ENCODE measurements at regions not wholly inside any gene's neighbourhood (a gene's known extent, or its start where the extent isn't known, plus 50 kb on each side); places are given as distances from the start of the nearest gene placed in this dataset.
"Not testable (repeated sequence)": the region's sequence is repeated elsewhere in the genome, so short reads cannot be mapped to it uniquely, and the experiment has no call there.

GRCh38 chr1:121016182-121017028, 126.8 kb downstream of the PPIAL4A start:
- not testable (repeated sequence) for TF ChIP-seq POLR2A, CTCF (IDR thresholded peaks at IDR 0.05)
